Uterus (tissue), 3 donors: ENCODE measurements at regions not wholly inside any gene's neighbourhood (a gene's known extent, or its start where the extent isn't known, plus 50 kb on each side); places are given as distances from the start of the nearest gene placed in this dataset.

ENCODE experiments used
- DNase-seq, 2 donors: peaks; one replicate each; pipeline ENCODE4 v3.0.0-alpha.2; 2019 to 2020
- H3K27ac ChIP-seq, 2 donors: fragments of 200-600 bp; sonication (generic); 1 replicate in 1 of 2; 2 replicates in 1 of 2; pipeline ENCODE4 v1.5.1; 2016 to 2018
- H3K27me3 ChIP-seq, 2 donors: fragments of 200-600 bp; sonication (generic); one replicate each; pipeline ENCODE4 v1.5.1; 2018 to 2019; ENCODE audit warnings: control low read depth in 1 of 2
- H3K36me3 ChIP-seq, 2 donors: fragments of 200-600 bp; sonication (generic); one replicate each; pipeline ENCODE4 v1.5.1; 2019; ENCODE audit warnings: control low read depth in 1 of 2
- H3K4me1 ChIP-seq, 2 donors: fragments of 200-600 bp; sonication (generic); one replicate each; pipeline ENCODE4 v1.5.1; 2018 to 2019; ENCODE audit warnings: control low read depth in 1 of 2
- H3K4me3 ChIP-seq, 2 donors: fragments of 200-600 bp; sonication (generic); 1 replicate in 1 of 2; 2 replicates in 1 of 2; pipeline ENCODE4 v1.5.1; 2018 to 2019; ENCODE audit warnings: mild to moderate bottlenecking in 1 of 2
- H3K9me3 ChIP-seq, 2 donors: fragments of 200-600 bp; sonication (generic); one replicate each; pipeline ENCODE4 v1.5.1; 2019; ENCODE audit warnings: control low read depth in 1 of 2
- POLR2A ChIP-seq, 2 donors: fragments of 450-650 bp; IDR thresholded peaks; one replicate each; pipeline ENCODE4 v1.6.1; 2016; ENCODE audit warnings: antibody characterized with exemption in 2 of 2, mild to moderate bottlenecking in 1 of 2, moderate library complexity in 1 of 2
- intact Hi-C: fragments of 100-400 bp; cut with DNase I; formaldehyde crosslinking; loops from one replicate; pipeline ENCODE4 v1.15.1; 2023; ENCODE audit warnings: low total_unique reads
- TF ChIP-seq, protein P1 (sequence below), 4 experiments: fragments of 200-600 bp in 2 of 4; fragments of 450-650 bp in 2 of 4; sonication (generic) in 2 of 4; IDR thresholded peaks; one replicate each; pipeline ENCODE4 v1.5.1; 2016 to 2019; ENCODE audit warnings: antibody characterized with exemption in 4 of 4, mild to moderate bottlenecking in 2 of 4, moderate library complexity in 1 of 4
- donor health status: DM: yes; HTN: yes; CAD: no.

DNA sequence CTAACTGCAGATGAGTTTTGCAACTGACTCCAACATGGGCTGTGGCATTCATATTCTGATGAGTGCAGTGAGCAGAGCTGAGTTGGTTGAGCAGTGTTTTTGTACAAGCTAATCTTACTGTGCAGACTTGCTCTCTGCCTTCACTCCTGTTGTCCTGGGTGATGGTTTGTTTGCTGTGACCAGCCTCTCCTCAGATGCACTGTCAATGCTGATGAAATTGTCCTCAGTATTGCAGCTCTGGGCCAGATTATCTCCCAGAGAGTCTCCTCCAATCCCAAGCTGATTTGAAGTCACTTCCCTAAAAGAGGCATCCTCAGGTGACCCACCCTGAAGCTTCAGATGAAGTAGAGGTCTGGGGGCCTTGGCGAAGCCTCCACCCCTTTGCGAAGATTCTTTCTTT lies 581.8 kb downstream of the ACTL7B start:
- Histone ChIP-seq H3K9me3 (no peaks in the 10 kb centered on the region), H3K27ac (no peak overlapping the region), H3K27me3 (no peaks in the 10 kb centered on the region), H3K36me3 (no peaks in the 10 kb centered on the region), H3K4me1 (no peaks in the 10 kb centered on the region), H3K4me3 (no peak overlapping the region)
- TF ChIP-seq, protein P1, sequence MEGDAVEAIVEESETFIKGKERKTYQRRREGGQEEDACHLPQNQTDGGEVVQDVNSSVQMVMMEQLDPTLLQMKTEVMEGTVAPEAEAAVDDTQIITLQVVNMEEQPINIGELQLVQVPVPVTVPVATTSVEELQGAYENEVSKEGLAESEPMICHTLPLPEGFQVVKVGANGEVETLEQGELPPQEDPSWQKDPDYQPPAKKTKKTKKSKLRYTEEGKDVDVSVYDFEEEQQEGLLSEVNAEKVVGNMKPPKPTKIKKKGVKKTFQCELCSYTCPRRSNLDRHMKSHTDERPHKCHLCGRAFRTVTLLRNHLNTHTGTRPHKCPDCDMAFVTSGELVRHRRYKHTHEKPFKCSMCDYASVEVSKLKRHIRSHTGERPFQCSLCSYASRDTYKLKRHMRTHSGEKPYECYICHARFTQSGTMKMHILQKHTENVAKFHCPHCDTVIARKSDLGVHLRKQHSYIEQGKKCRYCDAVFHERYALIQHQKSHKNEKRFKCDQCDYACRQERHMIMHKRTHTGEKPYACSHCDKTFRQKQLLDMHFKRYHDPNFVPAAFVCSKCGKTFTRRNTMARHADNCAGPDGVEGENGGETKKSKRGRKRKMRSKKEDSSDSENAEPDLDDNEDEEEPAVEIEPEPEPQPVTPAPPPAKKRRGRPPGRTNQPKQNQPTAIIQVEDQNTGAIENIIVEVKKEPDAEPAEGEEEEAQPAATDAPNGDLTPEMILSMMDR (IDR thresholded peaks at IDR 0.05), result no peak
- TF ChIP-seq POLR2A (IDR thresholded peaks at IDR 0.05), result no peak
- intact Hi-C loops, result no loop called here
- no peak for DNase-seq

DNA sequence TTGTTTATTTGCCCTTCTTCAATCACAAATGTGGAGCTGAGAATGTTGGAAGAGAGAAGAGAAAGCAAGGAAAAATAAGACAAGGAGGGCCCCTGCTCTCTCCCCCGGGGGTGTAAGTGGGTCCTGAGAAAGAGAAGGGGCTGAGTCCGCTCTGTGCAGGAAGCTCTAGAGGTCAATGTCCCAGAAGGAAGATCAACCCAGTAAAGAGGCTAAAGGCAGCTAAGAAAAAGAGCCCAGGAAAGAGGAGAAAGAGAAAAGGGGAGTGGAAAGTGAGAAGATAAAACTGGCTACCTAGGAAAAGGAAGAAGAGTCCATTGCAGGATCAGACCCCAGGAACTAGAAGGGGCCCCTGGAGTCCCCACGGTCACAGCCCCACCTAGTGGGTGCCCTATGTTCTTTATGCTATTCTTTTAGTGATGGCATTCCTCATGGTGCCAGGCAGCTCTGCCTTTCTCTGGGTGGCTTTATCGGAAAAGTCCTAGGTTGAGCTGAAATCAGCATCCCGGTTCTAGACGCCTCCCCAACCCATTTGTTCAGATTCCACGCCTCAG lies 583.4 kb downstream of the ACTL7B start:
- Histone ChIP-seq H3K4me3 (no peak overlapping the region), H3K9me3 (no peaks in the 10 kb centered on the region), H3K27ac (peak overlapping the region; percentile 65 to 69), H3K27me3 (no peaks in the 10 kb centered on the region), H3K4me1 (no peaks in the 10 kb centered on the region), H3K36me3 (no peaks in the 10 kb centered on the region)
- intact Hi-C loops, result no loop called here
- TF ChIP-seq, protein P1 (IDR thresholded peaks at IDR 0.05), result peak; percentile 20 to 50 (median 40)
- no peak for TF ChIP-seq POLR2A (IDR thresholded peaks at IDR 0.05)
- peak; percentile 22 to 35 for DNase-seq

DNA sequence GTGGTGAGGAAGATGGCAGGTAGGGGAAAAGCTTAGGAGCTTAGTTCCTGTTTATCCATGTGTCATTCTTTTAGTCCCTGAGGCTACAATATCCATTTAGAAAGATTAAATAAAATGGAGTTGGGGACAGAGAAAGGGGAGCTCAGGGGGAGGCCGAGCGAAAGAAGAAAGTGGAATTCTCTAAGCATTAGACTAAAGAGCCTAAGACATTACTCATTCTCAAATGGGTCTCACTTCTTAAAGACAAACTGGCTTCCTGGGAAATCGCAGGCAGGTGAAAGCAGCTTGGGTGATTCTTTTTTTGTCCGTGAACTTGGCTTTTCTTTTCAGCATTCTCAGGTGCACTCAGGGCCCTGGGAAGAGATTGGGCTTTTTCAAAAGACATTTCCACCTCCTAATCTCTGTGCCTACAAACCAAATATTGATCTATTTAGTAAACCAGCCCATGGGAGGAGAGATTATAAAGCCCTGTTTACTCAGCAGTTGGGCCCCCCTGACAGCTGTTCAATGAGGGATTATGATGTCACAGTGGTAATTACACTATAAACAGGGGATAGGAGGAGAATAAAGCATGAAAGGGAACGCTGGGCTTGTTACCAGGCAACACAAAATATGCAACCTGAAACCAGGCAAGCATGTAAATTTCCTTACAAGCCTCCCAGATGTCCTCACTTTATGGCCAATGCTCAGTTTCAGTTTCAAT lies 584.0 kb downstream of the ACTL7B start:
- no peak overlapping the region for H3K4me3 ChIP-seq
- TF ChIP-seq POLR2A (IDR thresholded peaks at IDR 0.05), result no peak
- TF ChIP-seq, protein P1 (IDR thresholded peaks at IDR 0.05), result no peak
- H3K9me3 ChIP-seq, result no peaks in the 10 kb centered on the region
- intact Hi-C loops, result no loop called here
- peak overlapping the region; percentile 65 to 69 for H3K27ac ChIP-seq
- no peaks in the 10 kb centered on the region for H3K36me3 ChIP-seq
- H3K27me3 ChIP-seq, result no peaks in the 10 kb centered on the region
- peak in 1 of 2 donors; percentile 30 for DNase-seq
- no peaks in the 10 kb centered on the region for H3K4me1 ChIP-seq

DNA sequence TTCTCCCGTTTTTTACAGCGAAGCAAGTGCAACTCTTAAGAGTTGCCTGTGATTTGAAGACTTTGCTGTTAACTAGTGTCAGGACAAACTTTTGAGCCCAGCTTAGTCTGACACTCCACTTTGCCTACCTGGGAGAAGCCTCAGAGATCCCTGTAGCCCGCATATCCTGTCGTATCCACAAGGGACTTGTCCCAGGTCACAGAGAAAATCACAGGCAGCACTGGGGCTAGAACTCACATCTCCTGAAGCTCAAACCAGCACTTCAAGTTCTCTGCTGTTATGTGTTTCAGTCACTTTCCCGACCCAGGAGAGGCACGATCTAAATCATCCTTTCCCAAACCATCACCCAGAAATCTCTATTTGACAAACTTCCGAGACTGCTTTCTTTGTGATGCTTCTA lies 584.5 kb downstream of the ACTL7B start:
- Histone ChIP-seq H3K36me3 (no peaks in the 10 kb centered on the region), H3K4me1 (no peaks in the 10 kb centered on the region), H3K9me3 (no peaks in the 10 kb centered on the region), H3K27ac (no peak overlapping the region), H3K27me3 (no peaks in the 10 kb centered on the region), H3K4me3 (no peak overlapping the region)
- intact Hi-C loops, result no loop called here
- DNase-seq, result no peak
- TF ChIP-seq, protein P1 (IDR thresholded peaks at IDR 0.05), result no peak
- TF ChIP-seq POLR2A (IDR thresholded peaks at IDR 0.05), result no peak

DNA sequence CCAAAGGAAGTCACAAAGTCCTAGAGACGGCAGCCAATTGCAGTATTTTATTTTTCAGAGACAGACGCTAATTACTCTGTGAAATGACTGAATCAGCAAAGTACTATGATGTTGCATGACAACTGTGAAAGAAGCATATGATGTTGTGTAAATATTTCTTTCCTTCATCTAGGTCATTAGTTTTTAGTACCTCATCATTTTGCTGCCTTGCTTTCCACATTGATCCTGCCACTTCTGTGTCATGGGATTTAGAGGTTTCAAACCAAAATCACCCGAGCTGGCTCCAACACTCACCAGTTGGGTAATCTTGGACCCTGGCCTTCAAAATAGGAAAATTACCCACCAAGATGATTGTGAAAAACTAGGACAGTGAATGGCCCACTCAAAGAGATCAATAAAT lies 585.2 kb downstream of the ACTL7B start:
- Histone ChIP-seq H3K27ac (no peak overlapping the region), H3K27me3 (no peaks in the 10 kb centered on the region), H3K9me3 (no peaks in the 10 kb centered on the region), H3K4me3 (no peak overlapping the region), H3K4me1 (no peaks in the 10 kb centered on the region), H3K36me3 (no peaks in the 10 kb centered on the region)
- intact Hi-C loops, result no loop called here
- no peak for DNase-seq
- TF ChIP-seq, protein P1 (IDR thresholded peaks at IDR 0.05), result no peak
- no peak for TF ChIP-seq POLR2A (IDR thresholded peaks at IDR 0.05)
